ENCODE measurements at regions not wholly inside any gene's neighbourhood (a gene's known extent, or its start where the extent isn't known, plus 50 kb on each side); places are given as distances from the start of the nearest gene placed in this dataset.

DNA sequence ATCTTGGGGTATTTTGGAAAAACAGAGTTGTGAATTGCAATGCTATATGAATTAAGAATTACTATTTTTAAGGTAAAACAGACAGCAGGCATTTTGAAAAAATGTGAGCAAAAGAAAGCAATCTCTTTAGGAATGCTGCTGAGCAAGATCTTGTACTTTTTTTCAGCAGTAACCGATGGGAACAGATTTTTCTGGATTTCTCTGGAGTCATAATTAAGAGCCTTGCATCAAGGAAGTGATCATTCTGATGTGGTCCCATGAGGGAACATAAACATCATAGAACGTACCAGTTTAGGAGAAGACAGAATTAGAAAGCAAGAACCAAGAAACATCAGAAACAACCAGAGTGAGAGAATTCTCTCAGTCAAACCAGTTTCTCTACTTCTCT lies 157.0 kb upstream of the AGR3 start:
- TF ChIP-seq CTCF (IDR thresholded peaks at IDR 0.05) (no peak), POLR2A (IDR thresholded peaks at IDR 0.05) (no peak)

Data from thyroid gland (tissue), 4 donors.